HG03571 (cell line): ENCODE measurements at regions not wholly inside any gene's neighbourhood (a gene's known extent, or its start where the extent isn't known, plus 50 kb on each side); places are given as distances from the start of the nearest gene placed in this dataset.

Experiments used
- ATAC-seq: cut with Tn5 transposase; IDR thresholded peaks from one replicate; pipeline ENCODE4 v1.9.1; 2021; ENCODE audit not compliant: unreplicated experiment

- no peak for ATAC-seq
Measured at GRCh38 chr2:52776571-52776970, 991.0 kb upstream of the CHAC2 start.

DNA sequence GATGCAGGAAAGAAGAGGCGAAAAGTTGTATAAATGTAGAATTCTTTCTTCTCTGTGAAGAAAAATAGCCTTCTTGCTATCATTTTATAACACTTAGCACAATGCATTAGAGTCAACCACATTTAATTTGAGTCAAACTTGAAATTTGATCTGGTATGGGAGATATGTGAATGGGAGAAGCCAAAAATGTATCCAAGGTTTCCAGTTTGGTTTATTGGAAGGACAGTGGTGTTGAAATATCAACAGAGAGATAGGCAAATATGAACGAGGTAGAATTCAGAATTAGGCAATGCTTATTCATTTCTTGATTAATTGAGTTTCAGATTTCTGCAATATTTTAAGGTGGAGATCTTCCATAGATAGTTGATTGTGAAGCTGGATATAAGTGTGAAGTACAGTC lies 991.9 kb upstream of the CHAC2 start:
- ATAC-seq = no peak

- no peak for ATAC-seq
Measured at GRCh38 chr2:52765735-52766134, 1001.9 kb upstream of the CHAC2 start.

DNA sequence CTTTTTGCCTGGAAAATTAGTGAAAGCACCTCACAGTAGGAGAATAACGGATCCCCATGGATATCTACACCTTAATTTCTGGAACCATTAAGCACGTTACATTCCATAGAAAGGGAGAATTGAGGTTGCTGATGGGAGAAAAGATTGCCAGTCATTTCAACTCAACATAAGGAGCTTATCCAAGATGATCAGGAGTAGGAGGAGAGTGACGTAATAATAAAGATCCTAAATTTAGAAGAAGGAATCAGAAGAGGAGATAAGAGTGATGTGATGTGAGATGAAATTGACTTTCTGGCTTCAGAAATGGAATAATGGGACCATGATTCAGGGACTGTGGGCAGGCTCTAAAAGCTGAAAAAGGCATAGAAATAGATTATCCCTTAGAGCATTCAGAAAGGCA lies 1017.8 kb upstream of the CHAC2 start:
- ATAC-seq = no peak

DNA sequence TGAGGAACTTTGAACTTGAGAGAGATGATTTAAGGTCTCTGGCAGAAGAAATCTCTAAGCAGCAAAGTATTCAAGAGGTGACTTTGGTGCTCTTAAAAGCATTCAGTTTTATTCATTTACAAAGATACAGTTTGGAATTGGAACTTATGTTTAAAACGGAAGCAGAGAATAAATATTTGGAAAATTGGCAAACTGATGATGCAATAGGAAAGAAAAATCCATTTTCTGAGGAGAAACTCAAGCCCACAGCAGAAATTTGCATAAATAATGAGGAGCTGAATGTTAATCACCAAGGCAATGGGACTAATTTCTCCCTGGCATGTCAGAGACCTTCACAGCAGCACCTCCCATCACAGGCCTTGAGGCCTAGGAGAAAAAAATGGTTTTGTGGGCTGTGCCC lies 1022.5 kb upstream of the CHAC2 start:
- ATAC-seq = no peak

GRCh38 chr2:52732849-52733395 lies 1034.7 kb upstream of the CHAC2 start:
- ATAC-seq = no peak

DNA sequence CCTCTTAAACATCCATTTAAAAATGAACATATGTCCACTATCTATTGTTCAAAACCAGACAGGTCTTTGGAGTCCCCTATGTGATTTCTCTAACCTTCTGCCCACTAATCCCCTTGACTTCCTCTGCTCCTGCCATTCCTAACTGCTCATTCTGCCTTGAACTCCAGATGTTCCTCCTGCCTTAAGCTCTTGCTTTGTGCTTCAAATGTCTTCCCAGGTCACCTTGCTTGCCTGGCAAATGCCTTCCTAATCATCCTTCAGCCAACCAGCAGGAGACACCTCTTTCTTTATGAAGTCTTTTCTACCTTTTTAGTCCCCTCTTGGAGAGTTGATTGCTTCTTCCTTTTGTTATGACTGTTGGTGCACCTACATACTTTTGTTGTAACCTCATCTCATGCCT lies 1043.0 kb upstream of the CHAC2 start:
- ATAC-seq = no peak

GRCh38 chr2:52717836-52718235 lies 1049.8 kb upstream of the CHAC2 start:
- ATAC-seq = no peak

- no peak for ATAC-seq
Measured at GRCh38 chr2:52710810-52711618, 1056.6 kb upstream of the CHAC2 start.

- ATAC-seq = no peak
Measured at GRCh38 chr2:52704251-52704650, 1063.4 kb upstream of the CHAC2 start.

DNA sequence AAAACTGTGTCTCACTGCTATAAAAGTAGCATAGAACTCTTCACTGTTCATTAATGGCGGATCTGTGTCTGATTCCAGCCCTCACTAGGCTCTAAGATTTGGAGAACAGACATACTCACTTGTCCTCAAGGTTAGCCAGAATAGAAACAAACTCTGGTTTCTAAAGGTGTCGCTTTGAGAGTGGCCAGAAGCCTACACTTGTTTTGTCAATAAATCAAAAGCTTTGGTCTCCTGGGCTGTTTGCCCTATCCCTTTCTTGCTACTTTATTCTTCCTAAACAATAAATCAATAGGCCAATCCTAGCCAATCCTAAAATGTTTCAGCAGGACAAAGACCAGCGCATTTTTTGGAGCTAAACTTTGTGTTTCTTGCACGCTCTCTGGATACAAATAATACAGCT lies 1064.6 kb upstream of the CHAC2 start:
- ATAC-seq = no peak

DNA sequence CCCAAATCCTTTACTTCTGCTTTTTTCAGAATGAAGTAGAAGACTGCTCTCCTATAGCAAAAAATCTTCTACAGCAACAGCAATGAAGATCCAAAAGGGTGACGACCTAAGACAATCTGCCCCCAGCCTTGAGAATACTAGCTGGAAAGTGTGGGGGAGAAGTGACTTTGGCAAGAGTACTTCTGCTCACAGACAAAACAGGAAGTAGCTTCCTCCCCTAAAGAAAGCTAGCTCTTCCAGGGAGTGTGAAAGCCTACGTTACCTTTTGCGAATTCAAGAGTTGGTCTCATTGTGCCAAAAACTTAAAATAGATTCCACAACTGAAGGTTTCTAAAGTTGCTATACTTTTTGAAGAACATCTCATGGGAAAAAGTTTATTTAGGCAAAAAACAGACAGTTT lies 1069.2 kb upstream of the CHAC2 start:
- no peak for ATAC-seq

DNA sequence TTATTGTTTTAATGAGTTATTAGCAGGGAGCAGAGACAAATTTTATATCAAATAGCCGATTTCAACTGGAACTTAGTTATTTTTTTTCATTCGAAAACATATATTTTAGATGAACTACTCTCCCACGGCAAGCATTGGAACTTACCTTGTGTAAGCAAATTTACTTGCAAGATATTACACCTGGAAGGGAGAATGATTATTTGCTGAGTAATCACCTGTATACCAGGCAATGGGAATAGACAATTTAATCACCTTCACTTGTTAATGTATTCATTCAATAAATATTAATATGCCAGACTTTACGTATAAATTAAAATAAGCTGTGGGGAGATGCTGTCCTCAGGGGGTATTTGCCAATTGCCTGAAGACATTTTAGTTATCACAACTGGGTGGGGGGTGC lies 1069.9 kb upstream of the CHAC2 start:
- no peak for ATAC-seq

DNA sequence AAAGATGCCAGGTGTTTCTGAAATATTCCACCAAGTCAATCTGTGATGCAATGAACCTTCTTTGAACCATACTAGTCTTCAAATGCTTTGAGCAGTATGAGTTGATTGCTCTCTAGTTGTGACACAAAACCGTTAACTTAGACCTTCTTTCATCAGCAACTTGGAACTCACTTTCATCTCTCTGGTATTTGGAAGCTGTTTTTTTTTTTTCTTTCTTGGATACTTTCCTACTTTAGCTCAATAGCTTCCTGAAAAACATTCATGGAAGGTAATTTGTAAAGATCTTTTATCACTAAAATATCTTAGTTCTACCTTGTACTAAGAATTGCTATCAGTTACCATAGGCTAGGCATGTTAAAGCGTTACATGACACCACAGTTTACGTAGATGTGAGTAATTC lies 1071.9 kb upstream of the CHAC2 start:
- ATAC-seq = no peak

GRCh38 chr2:52686935-52687334 lies 1080.7 kb upstream of the CHAC2 start:
- no peak for ATAC-seq

DNA sequence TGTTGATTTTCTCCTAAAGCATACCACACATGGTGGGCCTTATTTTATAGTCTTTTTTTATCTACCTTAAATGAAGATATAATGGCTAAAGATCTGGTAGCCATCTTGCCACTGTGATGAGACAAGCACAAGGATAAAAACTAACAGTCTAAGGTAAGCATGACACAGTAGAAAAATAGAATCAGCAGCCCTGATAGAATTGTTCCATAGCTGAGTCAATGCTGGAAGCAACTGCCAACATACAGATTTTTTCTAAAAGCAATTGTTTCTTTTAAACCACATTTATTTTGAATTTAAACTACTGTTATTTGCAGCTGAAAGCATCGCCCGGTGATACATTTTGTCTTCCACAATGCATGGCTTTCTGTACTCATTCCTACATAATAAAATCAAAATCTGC lies 1091.5 kb upstream of the CHAC2 start:
- no peak for ATAC-seq

- ATAC-seq = no peak
Measured at GRCh38 chr2:52668724-52669123, 1098.9 kb upstream of the CHAC2 start.

GRCh38 chr2:52659546-52659945 lies 1108.1 kb upstream of the CHAC2 start:
- ATAC-seq = no peak

GRCh38 chr2:52658598-52658997 lies 1109.0 kb upstream of the CHAC2 start:
- no peak for ATAC-seq

DNA sequence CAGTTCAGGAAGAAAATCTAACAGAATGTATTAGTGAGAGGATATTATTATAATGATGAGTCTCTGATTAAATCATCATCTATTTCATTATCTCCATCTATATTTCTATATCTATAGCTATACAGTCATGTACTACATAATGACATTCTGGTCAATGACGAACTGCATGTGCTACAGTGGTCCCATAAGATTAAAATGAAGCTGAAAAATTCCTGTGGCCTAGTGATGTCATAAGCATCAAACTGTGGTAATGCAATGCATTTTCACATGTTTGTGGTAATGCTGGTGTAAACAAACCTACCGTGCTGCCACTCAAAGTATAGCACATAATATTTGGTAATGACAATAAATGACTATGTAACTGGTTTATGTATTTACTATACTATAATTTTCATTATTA lies 1127.9 kb upstream of the CHAC2 start:
- ATAC-seq = no peak

DNA sequence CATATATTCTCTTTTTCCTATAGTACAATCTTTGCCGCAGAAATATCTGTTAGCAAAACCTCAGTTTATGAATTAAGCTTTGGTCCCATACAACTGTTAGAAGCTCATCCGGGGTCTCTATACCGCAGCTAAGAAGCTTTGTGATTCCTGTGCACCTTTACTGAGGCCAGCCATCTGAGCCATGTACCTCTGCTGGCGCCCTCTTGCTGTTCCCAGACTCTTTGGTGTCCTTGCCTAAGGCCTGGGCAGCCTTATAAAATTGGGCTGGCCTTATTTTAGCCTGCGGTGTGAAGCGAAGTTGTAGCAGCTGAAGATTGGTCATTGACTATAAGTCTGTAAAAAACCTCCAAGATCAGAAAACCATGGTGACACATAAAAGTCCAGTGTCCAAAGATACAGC lies 1135.1 kb upstream of the CHAC2 start:
- ATAC-seq = no peak

DNA sequence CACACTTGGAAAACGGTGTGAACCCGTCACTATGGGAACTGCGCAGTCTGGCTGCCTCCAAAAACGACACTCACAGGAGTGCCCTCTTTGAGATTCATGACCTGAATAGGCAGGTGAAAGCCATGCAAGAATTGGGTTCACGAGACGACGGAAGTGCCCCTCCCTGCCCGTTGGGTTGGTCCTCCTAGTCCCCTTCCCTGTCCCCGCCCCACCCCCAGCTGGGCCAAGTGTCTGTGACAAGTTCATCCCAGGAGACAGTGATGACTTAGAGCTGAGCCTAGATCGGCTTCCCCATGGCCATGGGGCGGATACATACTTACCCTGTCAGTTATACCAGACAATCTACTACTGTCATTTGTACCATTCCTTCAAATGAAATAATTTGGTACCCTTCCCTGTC lies 1137.7 kb upstream of the CHAC2 start:
- ATAC-seq = no peak

- no peak for ATAC-seq
Measured at GRCh38 chr2:52629531-52629930, 1138.1 kb upstream of the CHAC2 start.
